Endothelial cell of umbilical vein (primary cell): ENCODE measurements at regions not wholly inside any gene's neighbourhood (a gene's known extent, or its start where the extent isn't known, plus 50 kb on each side); places are given as distances from the start of the nearest gene placed in this dataset.

Experiments used
- BruUV-seq: library from RNA; stranded (reverse); fragments of 400-500 nt; replicated peaks from 2 replicates; lab custom pipeline; 2021; lab: Mats Ljungman, UMichigan
- CTCF ChIA-PET: fragments of 300-600, 350-600 bp; sonication (Branson Sonifier 250); formaldehyde crosslinking; loops from one replicate; lab custom pipeline; 2021; ENCODE audit warnings: antibody characterized with exemption, inconsistent platforms; lab: Charles Lee
- POLR2A ChIA-PET: fragments of 300-600, 350-600 bp; sonication (Branson Sonifier 250); formaldehyde crosslinking; loops from one replicate; lab custom pipeline; 2021; ENCODE audit warnings: antibody characterized with exemption, inconsistent platforms; lab: Charles Lee
- DNase-seq: peaks from one replicate; pipeline ENCODE4 v3.0.0-alpha.2; 2011; ENCODE audit warnings: low read depth, low spot score
- FAIRE-seq: peaks from 2 replicates; lab custom pipeline; 2011; peaks lifted over from hg19 to GRCh38; lab: Jason Lieb, UNC
- H2AFZ ChIP-seq: 2 replicates; pipeline ENCODE4 v1.6.0; 2012; ENCODE audit warnings: low read depth, low read length, control low read depth, inconsistent platforms
- H3K27ac ChIP-seq: 2 replicates; pipeline ENCODE4 v1.5.1; 2011; ENCODE audit warnings: low read depth, mild to moderate bottlenecking, control low read depth, low read length, moderate library complexity; ENCODE audit not compliant: insufficient read depth
- H3K27me3 ChIP-seq, 2 experiments: 2 replicates each; pipeline versions ENCODE4 v1.6.0 to v1.6.1; 2011; ENCODE audit warnings: low read length in 2 of 2, mixed read lengths in 1 of 2; ENCODE audit not compliant: control insufficient read depth in 2 of 2, insufficient read depth in 2 of 2
- H3K36me3 ChIP-seq, 2 experiments: 2 replicates in 1 of 2; 3 replicates in 1 of 2; pipeline ENCODE4 v1.5.1; 2011; ENCODE audit warnings: low read length in 2 of 2, mild to moderate bottlenecking in 1 of 2, moderate library complexity in 1 of 2; ENCODE audit not compliant: control insufficient read depth in 2 of 2, insufficient read depth in 2 of 2; ENCODE audit errors: extremely low read depth in 1 of 2
- H3K4me1 ChIP-seq: 3 replicates; pipeline ENCODE4 v1.5.1; 2011; ENCODE audit warnings: mild to moderate bottlenecking, low read length; ENCODE audit not compliant: control insufficient read depth, insufficient read depth; ENCODE audit errors: extremely low read depth
- H3K4me2 ChIP-seq: 2 replicates; pipeline ENCODE4 v1.6.1; 2011; ENCODE audit warnings: low read length, control low read depth, mixed read lengths; ENCODE audit not compliant: insufficient read depth
- H3K4me3 ChIP-seq, 3 experiments: fragments of 200-600 bp in 1 of 3; sonication (generic), shearing (Covaris generic) in 1 of 3; replicated peaks in 1 of 3; 2 replicates each; pipeline ENCODE4 v1.5.1; 2011 to 2016; ENCODE audit warnings: control low read depth in 3 of 3, low read length in 3 of 3, mild to moderate bottlenecking in 2 of 3, inconsistent platforms in 1 of 3, low read depth in 1 of 3, moderate library complexity in 1 of 3; ENCODE audit not compliant: insufficient read depth in 1 of 3
- H3K79me2 ChIP-seq: 2 replicates; pipeline ENCODE4 v1.6.0; 2012; ENCODE audit warnings: low read length, inconsistent platforms; ENCODE audit not compliant: control insufficient read depth, insufficient read depth
- H3K9ac ChIP-seq: replicated peaks from 2 replicates; pipeline ENCODE3; 2011; ENCODE audit warnings: low read length, control low read depth; ENCODE audit not compliant: insufficient read depth; ENCODE audit errors: extremely low read depth
- H3K9me1 ChIP-seq: replicated peaks from 3 replicates; pipeline ENCODE4 v1.6.0; 2011; ENCODE audit warnings: mild to moderate bottlenecking, low read length; ENCODE audit not compliant: control insufficient read depth, insufficient read depth; ENCODE audit errors: extremely low read depth
- H3K9me3 ChIP-seq: replicated peaks from 2 replicates; pipeline ENCODE4 v1.5.1; 2012; ENCODE audit warnings: low read length, inconsistent platforms; ENCODE audit not compliant: control insufficient read depth, insufficient read depth
- H4K20me1 ChIP-seq: replicated peaks from 2 replicates; pipeline ENCODE3; 2011; ENCODE audit warnings: mild to moderate bottlenecking, low read length; ENCODE audit not compliant: control insufficient read depth, insufficient read depth; ENCODE audit errors: extremely low read depth
- CTCF ChIP-seq, 2 donors: IDR thresholded peaks; 1 replicate in 1 of 2; 2 replicates in 1 of 2; pipeline ENCODE4 v1.5.1; 2011; ENCODE audit warnings: low read length in 2 of 2, mild to moderate bottlenecking in 2 of 2, moderate library complexity in 2 of 2, control low read depth in 1 of 2, inconsistent platforms in 1 of 2, low read depth in 1 of 2; ENCODE audit not compliant: insufficient read depth in 1 of 2; ENCODE audit errors: extremely low read depth in 1 of 2
- EZH2 ChIP-seq: IDR thresholded peaks from 2 replicates; pipeline ENCODE4 v1.6.1; 2012; ENCODE audit warnings: borderline replicate concordance, low read depth, mild to moderate bottlenecking, moderate library complexity, low read length, inconsistent platforms; ENCODE audit not compliant: severe bottlenecking
- FOS ChIP-seq: IDR thresholded peaks from 2 replicates; pipeline ENCODE4 v1.6.1; 2011; ENCODE audit warnings: mild to moderate bottlenecking, low read length, moderate library complexity, borderline replicate concordance; ENCODE audit not compliant: insufficient read depth
- GATA2 ChIP-seq: IDR thresholded peaks from 2 replicates; pipeline ENCODE4 v1.7.0; 2011; ENCODE audit warnings: low read depth, mild to moderate bottlenecking, moderate library complexity, mixed read lengths, low read length; ENCODE audit not compliant: insufficient read length, insufficient read depth
- JUN ChIP-seq: IDR thresholded peaks from 2 replicates; pipeline ENCODE4 v1.6.1; 2011; ENCODE audit warnings: borderline replicate concordance, low read depth; ENCODE audit not compliant: insufficient read length, insufficient read depth
- MAX ChIP-seq: IDR thresholded peaks from 2 replicates; pipeline ENCODE4 v1.6.1; 2011; ENCODE audit not compliant: insufficient read depth, insufficient read length
- MYC ChIP-seq: IDR thresholded peaks from one replicate; pipeline ENCODE4 v1.6.1; 2011; ENCODE audit warnings: mild to moderate bottlenecking, low read depth, low read length
- POLR2A ChIP-seq: IDR thresholded peaks from 2 replicates; pipeline ENCODE4 v1.6.1; 2012; ENCODE audit warnings: low read depth, mild to moderate bottlenecking, control low read depth, low read length
- POLR2AphosphoS5 ChIP-seq: IDR thresholded peaks from 2 replicates; pipeline ENCODE4 v1.6.1; 2012; ENCODE audit warnings: low read depth, mild to moderate bottlenecking, control low read depth, low read length, moderate library complexity; ENCODE audit not compliant: insufficient read depth
- dilution Hi-C: fragments of 300-500 bp; cut with MboI; formaldehyde crosslinking; loops from one replicate; pipeline ENCODE4 v1.15.0; 2019; ENCODE audit warnings: low sequenced_read_pairs; ENCODE audit not compliant: extremely low pct_ligation_motif_present
- intact Hi-C: fragments of 100-400 bp; cut with micrococcal nuclease; formaldehyde crosslinking; loops from one replicate; pipeline ENCODE4 v1.10.0; 2022

DNA sequence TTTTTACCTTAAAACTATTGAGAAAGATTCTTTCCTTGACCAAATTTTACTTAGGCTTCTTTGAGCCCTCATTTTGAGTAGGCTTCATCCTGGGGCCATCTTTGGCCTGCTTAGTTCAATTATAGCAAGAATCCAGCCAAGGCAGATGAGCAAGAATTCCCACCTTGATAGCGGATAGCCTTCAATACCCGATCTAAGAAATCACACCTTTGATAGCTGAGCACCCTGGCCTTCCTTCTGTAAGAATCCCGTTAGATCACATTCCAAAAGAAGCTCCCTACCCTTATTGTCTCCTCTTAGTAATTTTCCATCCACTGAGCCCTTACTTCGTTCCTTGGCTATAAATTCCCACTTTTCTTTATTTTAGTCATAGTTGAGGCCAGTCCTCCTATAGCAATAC is 275.4 kb upstream of the ROBO1 start:
- POLR2A ChIA-PET, result no interaction called here

More for the DNA sequence above, 275.4 kb upstream of the ROBO1 start:
- no peaks in the 10 kb centered on the region for H3K4me1 ChIP-seq
- H2AFZ ChIP-seq, result no peak overlapping the region
- no peak overlapping the region for H3K27ac ChIP-seq
- no peak overlapping the region for H3K9ac ChIP-seq
- H3K27me3 ChIP-seq, result no peaks in the 10 kb centered on the region
- no peaks in the 10 kb centered on the region for H4K20me1 ChIP-seq
- CTCF ChIA-PET, result interaction anchor here (1.2 to 1.5 kb wide), 2 partner anchors 15 to 35 kb away, joined by 3 to 4 read pairs; no protein-coding TSS in a partner anchor
- FAIRE-seq, result no peak
- BruUV-seq, result no TSS peak
- DNase-seq, result no peak
- H3K4me3 ChIP-seq, result no peak overlapping the region
- intact Hi-C loops (no loop called here), dilution Hi-C loops (no loop called here)
- no peak overlapping the region for H3K4me2 ChIP-seq
- TF ChIP-seq CTCF (IDR thresholded peaks at IDR 0.05; ENCODE audit: extremely low read depth in 1 of 2, insufficient read depth in 1 of 2, low read depth in 1 of 2, low read length in 2 of 2), result no peak
- TF ChIP-seq GATA2, result no peak
- TF ChIP-seq JUN, result no peak
- no peak for TF ChIP-seq POLR2AphosphoS5
- TF ChIP-seq FOS, result no peak
- TF ChIP-seq MYC, result no peak
- no peak for TF ChIP-seq MAX
- no peak for TF ChIP-seq POLR2A
- TF ChIP-seq EZH2, result no peak
- no peaks in the 10 kb centered on the region for H3K79me2 ChIP-seq
- H3K9me1 ChIP-seq, result no peaks in the 10 kb centered on the region
- no peaks in the 10 kb centered on the region for H3K36me3 ChIP-seq
- no peaks in the 10 kb centered on the region for H3K9me3 ChIP-seq
